ENCODE measurements at regions not wholly inside any gene's neighbourhood (a gene's known extent, or its start where the extent isn't known, plus 50 kb on each side); places are given as distances from the start of the nearest gene placed in this dataset.

- no peak for TF ChIP-seq CTCF (IDR thresholded peaks at IDR 0.05)
- TF ChIP-seq EZH2 (IDR thresholded peaks at IDR 0.05; ENCODE audit: borderline replicate concordance, insufficient read depth, low read depth, low read length, poor library complexity, severe bottlenecking) = no peak
These were observed 194.6 kb downstream of the GAS1 start for GRCh38 chr9:86752733-86753132.
